ENCODE measurements at regions not wholly inside any gene's neighbourhood (a gene's known extent, or its start where the extent isn't known, plus 50 kb on each side); places are given as distances from the start of the nearest gene placed in this dataset.

GRCh38 chr4:57832083-57832482 is 721.9 kb upstream of the IGFBP7 start:
- TF ChIP-seq CTCF (IDR thresholded peaks at IDR 0.05): no peak
- no peak for TF ChIP-seq ZFX (IDR thresholded peaks at IDR 0.05; ENCODE audit: borderline replicate concordance)

Data from 22Rv1 (cell line).